ENCODE measurements at regions not wholly inside any gene's neighbourhood (a gene's known extent, or its start where the extent isn't known, plus 50 kb on each side); places are given as distances from the start of the nearest gene placed in this dataset.

- TF ChIP-seq ZNF274 (IDR thresholded peaks at IDR 0.05; ENCODE audit: low read depth, low read length) = no peak
- no peak for TF ChIP-seq YY1 (IDR thresholded peaks at IDR 0.05; ENCODE audit: insufficient read depth, insufficient read length)
Observed at GRCh38 chr3:63766261-63766660, 52.8 kb upstream of the C3orf49 start.
